Natural killer cell (primary cell): ENCODE measurements at regions not wholly inside any gene's neighbourhood (a gene's known extent, or its start where the extent isn't known, plus 50 kb on each side); places are given as distances from the start of the nearest gene placed in this dataset.

Experiments
- ATAC-seq, 3 donors: fragments of 150-1000 bp in 2 of 3; fragments of 200-7000 bp in 1 of 3; cut with Tn5 transposase; 1 replicate in 1 of 3; 2 replicates in 2 of 3; pipeline ENCODE4 v1.10.0; 2021; ENCODE audit warnings: mild to moderate bottlenecking in 2 of 3, moderate library complexity in 2 of 3
- DNase-seq, 2 donors: peaks; one replicate each; pipeline versions ENCODE4 v3.0.0 to v3.0.0-alpha.2; 2013 to 2021; ENCODE audit warnings: mixed read lengths in 1 of 2
- H3K27ac ChIP-seq: one replicate; pipeline ENCODE4 v1.5.1; 2013; ENCODE audit warnings: mild to moderate bottlenecking, low read length
- H3K27me3 ChIP-seq: one replicate; pipeline ENCODE4 v1.6.1; 2013; ENCODE audit warnings: low read length; ENCODE audit not compliant: control insufficient read depth, insufficient read depth
- H3K36me3 ChIP-seq: one replicate; pipeline ENCODE4 v1.6.1; 2013; ENCODE audit warnings: low read length; ENCODE audit not compliant: control insufficient read depth, insufficient read depth
- H3K4me1 ChIP-seq: one replicate; pipeline ENCODE4 v1.6.1; 2013; ENCODE audit warnings: low read length; ENCODE audit not compliant: control insufficient read depth, insufficient read depth
- H3K4me3 ChIP-seq: one replicate; pipeline ENCODE4 v1.5.1; 2013; ENCODE audit warnings: low read length
- H3K9me3 ChIP-seq: one replicate; pipeline ENCODE4 v1.6.1; 2013; ENCODE audit warnings: low read length; ENCODE audit not compliant: control insufficient read depth, insufficient read depth
- H3K27ac Mint-ChIP-seq, 2 donors: one replicate each; pipeline ENCODE4 v1.8.0; 2022; ENCODE audit warnings: mild to moderate bottlenecking in 2 of 2, mixed read lengths in 2 of 2, moderate library complexity in 1 of 2
- H3K27me3 Mint-ChIP-seq, 2 donors: one replicate each; pipeline ENCODE4 v1.8.0; 2022; ENCODE audit warnings: low read depth in 2 of 2, mixed read lengths in 2 of 2
- H3K36me3 Mint-ChIP-seq: one replicate; pipeline ENCODE4 v1.8.0; 2022; ENCODE audit warnings: mixed read lengths
- H3K4me1 Mint-ChIP-seq, 2 donors: one replicate each; pipeline ENCODE4 v1.8.0; 2022; ENCODE audit warnings: mixed read lengths in 2 of 2
- H3K4me3 Mint-ChIP-seq: one replicate; pipeline ENCODE4 v1.8.0; 2022; ENCODE audit warnings: mild to moderate bottlenecking, moderate library complexity, mixed read lengths
- H3K9me3 Mint-ChIP-seq, 2 donors: one replicate each; pipeline ENCODE4 v1.8.0; 2022; ENCODE audit warnings: mixed read lengths in 2 of 2
- CTCF ChIP-seq: fragments of 200-600 bp; IDR thresholded peaks from one replicate; pipeline ENCODE4 v1.8.0; 2022; ENCODE audit warnings: antibody characterized with exemption
- WGBS: methylation state at CpG from one replicate; pipeline ENCODE4 v1.1.7; 2013; ENCODE audit warnings: missing lambda C conversion rate; ENCODE audit not compliant: insufficient coverage; 5-methylcytosine and 5-hydroxymethylcytosine counted together
- intact Hi-C: fragments of 100-400 bp; cut with micrococcal nuclease; formaldehyde crosslinking; loops from one replicate; pipeline ENCODE4 v1.14.2; 2022

DNA sequence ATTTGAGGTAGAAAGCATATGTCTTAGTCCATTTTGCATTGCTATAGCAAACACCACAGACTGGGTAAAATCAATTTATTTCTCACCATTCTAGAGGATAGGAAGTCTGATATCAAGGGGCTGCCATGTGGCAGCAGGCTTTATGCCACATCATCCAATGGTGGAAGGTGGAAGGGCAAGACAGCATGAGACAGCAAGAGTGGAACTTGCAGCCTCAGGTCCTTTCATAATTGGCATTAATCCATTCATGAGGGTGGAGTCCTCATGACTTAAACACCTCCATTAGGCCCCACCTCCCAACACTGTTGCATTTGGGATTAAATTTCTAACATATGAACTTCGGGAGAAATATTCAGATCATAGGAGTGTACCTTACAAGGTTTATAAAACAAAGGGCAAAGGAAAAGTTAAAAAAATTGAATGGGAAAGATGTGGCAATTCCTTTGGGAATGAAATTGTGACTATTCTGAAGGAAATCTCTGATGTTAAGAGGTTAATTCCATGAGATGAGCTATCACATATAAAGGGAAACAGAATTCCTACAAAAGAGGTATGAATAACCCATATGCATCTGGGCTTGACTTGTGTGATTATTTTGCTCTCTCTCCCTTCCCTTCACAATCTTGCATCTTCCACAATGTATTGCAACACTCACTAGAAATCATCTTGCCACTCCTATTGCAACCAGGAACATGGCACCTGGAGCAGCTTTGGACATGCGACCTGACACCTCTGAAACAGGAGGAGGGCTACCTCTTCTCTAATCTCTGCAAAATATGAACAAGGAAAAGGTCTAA is 507.8 kb downstream of the EPHA4 start:
- no peaks in the 10 kb centered on the region for H3K36me3 ChIP-seq
- intact Hi-C loops = loop anchor here (10.0 kb wide), 1 partner anchor 511 kb away; the partner anchor contains the start of gene EPHA4
- Mint-ChIP-seq H3K4me1 (peaks cover 0 to 4% of the 10 kb centered on the region in 2 donors), H3K27me3 (peaks cover 2 to 14% of the 10 kb centered on the region in 2 donors), H3K9me3 (peaks cover 0 to 2% of the 10 kb centered on the region in 2 donors), H3K36me3 (no peaks in the 10 kb centered on the region), H3K27ac (no peak overlapping the region), H3K4me3 (no peak overlapping the region)
- H3K4me1 ChIP-seq = no peaks in the 10 kb centered on the region
- no peak for TF ChIP-seq CTCF
- WGBS = 82% methylated on average over 2 of the region's 2 CpGs
- no peak overlapping the region for H3K27ac ChIP-seq
- ATAC-seq (no peak), DNase-seq (no peak)
- no peaks in the 10 kb centered on the region for H3K9me3 ChIP-seq
- no peaks in the 10 kb centered on the region for H3K27me3 ChIP-seq
- H3K4me3 ChIP-seq = no peak overlapping the region

GRCh38 chr2:221064880-221065279 is 507.2 kb downstream of the EPHA4 start:
- 93% methylated on average over 3 of the region's 3 CpGs for WGBS

GRCh38 chr2:221068123-221068522 is 504.0 kb downstream of the EPHA4 start:
- intact Hi-C loops = loop anchor here (10.0 kb wide), 1 partner anchor 507 kb away; the partner anchor contains the start of gene EPHA4
- DNase-seq (no peak), ATAC-seq (no peak)
- no peak for TF ChIP-seq CTCF
- no peak overlapping the region for H3K27ac Mint-ChIP-seq
- no peak overlapping the region for H3K4me3 Mint-ChIP-seq
- no peaks in the 10 kb centered on the region for H3K27me3 ChIP-seq
- no peaks in the 10 kb centered on the region for H3K36me3 ChIP-seq
- H3K4me1 Mint-ChIP-seq = no peaks in the 10 kb centered on the region
- H3K9me3 Mint-ChIP-seq = no peaks in the 10 kb centered on the region
- H3K4me3 ChIP-seq = no peak overlapping the region
- no peaks in the 10 kb centered on the region for H3K4me1 ChIP-seq
- no peaks in the 10 kb centered on the region for H3K9me3 ChIP-seq
- H3K27ac ChIP-seq = no peak overlapping the region
- H3K36me3 Mint-ChIP-seq = no peaks in the 10 kb centered on the region
- peaks cover 2 to 3% of the 10 kb centered on the region in 2 donors for H3K27me3 Mint-ChIP-seq

More at GRCh38 chr2:221064880-221065279, 507.2 kb downstream of the EPHA4 start:
- Histone ChIP-seq H3K27ac (no peak overlapping the region), H3K36me3 (no peaks in the 10 kb centered on the region), H3K4me3 (no peak overlapping the region), H3K27me3 (no peaks in the 10 kb centered on the region), H3K4me1 (no peaks in the 10 kb centered on the region), H3K9me3 (no peaks in the 10 kb centered on the region)
- Mint-ChIP-seq H3K4me3 (no peak overlapping the region), H3K9me3 (no peaks in the 10 kb centered on the region), H3K27ac (no peak overlapping the region), H3K4me1 (peaks cover 0 to 4% of the 10 kb centered on the region in 2 donors), H3K36me3 (no peaks in the 10 kb centered on the region), H3K27me3 (peaks cover 2 to 8% of the 10 kb centered on the region in 2 donors)
- intact Hi-C loops = loop anchor here (10.0 kb wide), 1 partner anchor 510 kb away; the partner anchor contains the start of gene EPHA4
- TF ChIP-seq CTCF = no peak
- no peak for ATAC-seq
- DNase-seq = no peak
